GM21723 (cell line): ENCODE measurements at regions not wholly inside any gene's neighbourhood (a gene's known extent, or its start where the extent isn't known, plus 50 kb on each side); places are given as distances from the start of the nearest gene placed in this dataset.
"Not testable (repeated sequence)": the region's sequence is repeated elsewhere in the genome, so short reads cannot be mapped to it uniquely, and the experiment has no call there.

Experiments
- ATAC-seq: cut with Tn5 transposase; IDR thresholded peaks from one replicate; pipeline ENCODE4 v1.9.1; 2021; ENCODE audit warnings: mild to moderate bottlenecking, moderate library complexity; ENCODE audit not compliant: unreplicated experiment

DNA sequence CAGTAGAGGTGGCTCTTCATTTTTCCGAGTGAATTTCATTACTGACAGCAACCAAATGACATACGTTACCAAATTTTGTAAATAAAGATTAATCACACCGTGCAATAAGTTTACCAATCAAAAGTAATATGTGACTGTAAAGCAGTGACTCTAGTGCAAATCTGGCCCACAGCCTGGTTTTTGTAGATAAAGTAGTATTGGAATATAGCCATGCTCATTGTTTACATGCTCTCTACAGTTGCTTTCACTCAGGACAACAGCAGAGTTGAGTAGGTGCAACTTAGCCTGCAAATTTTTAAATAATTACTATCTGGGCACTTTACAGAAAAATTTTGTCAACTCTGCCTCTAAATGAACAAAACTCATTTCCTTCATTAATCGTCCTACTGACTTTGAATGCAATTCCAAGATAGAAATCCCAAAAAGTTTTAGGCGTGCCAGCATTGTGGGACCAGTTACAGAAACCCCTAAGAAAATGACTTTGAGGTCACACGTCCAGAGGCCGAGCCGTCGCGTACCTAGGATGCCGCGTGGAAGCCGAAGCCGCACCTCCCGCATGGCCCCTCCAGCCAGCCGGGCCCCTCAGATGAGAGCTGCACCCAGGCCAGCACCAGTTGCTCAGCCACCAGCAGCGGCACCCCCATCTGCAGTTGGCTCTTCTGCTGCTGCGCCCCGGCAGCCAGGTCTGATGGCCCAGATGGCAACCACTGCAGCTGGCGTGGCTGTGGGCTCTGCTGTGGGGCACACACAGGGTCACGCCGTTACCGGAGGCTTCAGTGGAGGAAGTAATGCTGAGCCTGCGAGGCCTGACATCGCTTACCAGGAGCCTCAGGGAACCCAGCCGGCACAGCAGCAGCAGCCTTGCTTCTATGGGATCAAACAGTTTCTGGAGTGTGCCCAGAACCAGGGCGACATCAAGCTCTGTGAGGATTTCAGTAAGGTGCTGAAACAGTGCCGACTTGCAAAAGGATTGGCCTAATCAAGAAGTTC, 180.7 kb upstream of the TLE4 start:
- ATAC-seq: no peak

DNA sequence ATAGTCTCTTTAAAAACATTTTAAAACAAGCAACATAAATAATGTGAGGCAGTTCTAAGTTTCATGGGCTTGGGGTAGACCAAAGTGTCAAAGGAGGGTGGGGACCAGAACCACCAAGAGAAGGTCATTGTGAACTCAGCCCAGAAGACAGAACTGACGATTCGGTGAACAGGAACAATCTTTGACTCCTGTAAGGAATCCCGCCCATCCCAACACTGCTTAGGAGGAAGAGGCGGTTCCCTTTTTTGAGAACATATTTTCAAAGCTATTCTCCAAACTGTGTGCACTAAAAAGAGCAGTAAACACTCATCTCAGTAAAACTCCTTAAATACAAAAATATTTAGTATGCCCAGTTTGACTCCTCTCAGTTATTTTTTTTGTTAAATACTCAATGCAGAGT, 176.5 kb upstream of the TLE4 start:
- no peak for ATAC-seq

DNA sequence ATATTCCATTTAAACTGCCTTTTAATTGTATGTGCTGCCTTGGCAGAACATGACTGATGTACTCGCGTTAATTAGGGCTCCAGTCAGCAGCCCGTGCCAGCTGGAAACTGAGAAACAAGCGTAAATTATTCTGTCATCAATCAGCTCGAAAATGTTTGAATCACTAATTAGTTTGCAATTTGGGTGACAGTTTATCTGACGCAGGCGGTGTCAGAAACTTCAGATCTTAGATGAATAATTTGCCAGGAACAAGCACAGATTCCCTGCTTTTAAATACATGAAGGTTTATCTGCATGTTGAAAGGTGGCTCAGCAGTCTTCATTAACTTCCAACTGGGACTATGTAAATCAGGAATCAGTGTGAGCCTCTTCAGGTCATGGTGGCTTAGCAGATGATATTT, 176.0 kb upstream of the TLE4 start:
- no peak for ATAC-seq

DNA sequence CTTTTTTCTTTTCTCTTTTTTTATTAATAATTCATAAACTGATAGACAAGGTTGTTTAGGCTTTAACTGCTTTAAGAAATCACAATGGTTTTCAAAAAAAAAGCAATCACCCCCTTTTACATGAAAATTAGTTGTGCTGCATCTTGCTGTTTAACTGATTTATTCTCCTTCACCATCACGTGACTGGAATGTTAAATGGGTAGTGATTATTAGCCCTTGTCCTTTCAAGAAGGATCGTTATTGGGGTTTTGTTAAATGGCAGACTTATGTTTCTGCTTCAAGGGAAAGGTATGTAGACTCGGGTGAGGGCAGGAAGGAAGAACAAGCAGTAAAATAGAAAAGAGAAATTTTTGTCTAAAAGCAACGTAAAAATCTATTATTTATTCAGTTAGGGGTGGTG, 175.6 kb upstream of the TLE4 start:
- ATAC-seq: no peak

DNA sequence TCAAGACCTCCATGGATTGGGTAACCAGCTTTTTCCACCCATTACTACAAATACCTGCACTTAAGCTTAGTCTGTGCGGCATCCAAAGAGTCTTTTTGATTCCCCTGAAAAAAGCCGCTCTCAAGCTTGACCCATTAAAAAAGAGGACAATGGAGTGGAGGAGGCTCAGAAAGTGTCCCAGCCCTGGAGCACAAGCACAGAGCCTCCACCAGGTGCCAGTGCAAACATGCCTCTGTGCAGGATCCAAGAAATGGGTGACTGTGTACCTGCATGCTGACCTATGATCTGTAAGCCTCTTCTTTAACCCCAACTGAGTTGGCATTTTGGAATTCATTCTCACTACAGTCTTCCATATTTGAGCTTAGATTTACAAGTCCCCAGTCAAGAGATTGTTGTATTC, 168.3 kb upstream of the TLE4 start:
- ATAC-seq: no peak

DNA sequence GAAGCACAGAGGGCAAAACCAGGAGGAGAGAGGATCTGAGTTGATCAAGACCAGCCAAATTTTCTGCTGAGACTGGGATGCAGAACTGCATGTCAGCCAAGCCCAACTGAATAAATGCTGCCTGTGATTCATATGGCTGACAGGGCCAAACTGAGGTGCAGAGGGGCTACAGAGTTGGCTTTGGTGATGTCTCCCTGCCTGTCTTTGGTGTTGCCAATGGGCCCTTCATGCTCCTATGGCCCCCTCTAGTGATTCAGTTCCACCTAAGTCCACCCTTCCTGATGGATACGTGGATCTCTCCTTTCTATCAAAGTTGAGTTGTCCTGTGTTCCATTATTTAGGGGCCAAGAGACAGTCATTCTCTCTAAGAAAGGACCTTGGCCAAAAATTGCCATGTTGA, 163.6 kb upstream of the TLE4 start:
- ATAC-seq: no peak

DNA sequence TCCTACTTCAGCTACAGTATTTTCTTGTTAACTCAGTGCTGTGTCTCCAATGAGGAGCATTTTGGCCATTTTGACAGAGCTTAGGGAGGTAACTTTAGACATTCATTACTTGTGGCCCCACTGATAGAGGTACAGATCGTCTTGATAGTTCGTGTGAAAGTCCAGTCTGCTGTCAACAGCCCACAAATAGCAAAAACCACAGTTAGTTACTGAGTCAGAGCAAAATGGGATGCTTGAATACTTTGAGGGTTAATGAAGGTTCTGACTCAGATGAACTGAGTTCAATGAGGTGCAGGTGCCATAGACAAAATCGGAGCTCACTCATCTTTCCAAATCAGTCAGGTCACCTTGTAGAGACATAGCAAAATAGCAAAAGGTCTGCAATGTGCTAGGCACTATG, 163.1 kb upstream of the TLE4 start:
- ATAC-seq: no peak

DNA sequence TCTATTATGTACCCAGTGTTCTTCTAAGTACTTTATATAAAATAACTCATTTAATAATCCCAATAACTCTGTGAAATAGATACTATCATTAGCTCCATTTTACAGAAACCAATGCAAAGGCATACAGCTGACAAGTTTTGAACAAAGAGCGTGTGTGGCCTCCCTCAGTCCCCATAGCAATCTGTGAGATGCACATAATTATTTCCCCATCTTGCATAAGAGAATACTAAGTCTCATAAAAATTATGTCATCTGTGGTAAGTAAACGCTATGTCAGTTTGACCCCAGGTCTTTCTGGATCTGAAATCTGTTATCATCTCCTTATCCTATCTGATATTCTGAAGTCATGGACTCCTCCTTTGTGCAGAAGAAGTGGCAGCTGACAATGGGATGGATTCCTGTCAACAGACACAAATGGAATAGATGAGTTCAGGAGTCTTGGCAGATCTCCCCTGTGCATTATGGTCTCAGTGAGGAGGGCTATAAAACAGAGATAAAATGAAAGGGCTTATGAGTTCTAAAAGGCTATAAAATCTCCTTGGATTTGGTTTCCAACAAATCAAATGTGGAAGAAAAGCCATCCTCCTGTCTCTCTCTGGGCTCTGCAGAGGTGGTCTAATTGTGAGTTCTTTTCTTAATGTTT, 162.5 kb upstream of the TLE4 start:
- ATAC-seq: no peak

DNA sequence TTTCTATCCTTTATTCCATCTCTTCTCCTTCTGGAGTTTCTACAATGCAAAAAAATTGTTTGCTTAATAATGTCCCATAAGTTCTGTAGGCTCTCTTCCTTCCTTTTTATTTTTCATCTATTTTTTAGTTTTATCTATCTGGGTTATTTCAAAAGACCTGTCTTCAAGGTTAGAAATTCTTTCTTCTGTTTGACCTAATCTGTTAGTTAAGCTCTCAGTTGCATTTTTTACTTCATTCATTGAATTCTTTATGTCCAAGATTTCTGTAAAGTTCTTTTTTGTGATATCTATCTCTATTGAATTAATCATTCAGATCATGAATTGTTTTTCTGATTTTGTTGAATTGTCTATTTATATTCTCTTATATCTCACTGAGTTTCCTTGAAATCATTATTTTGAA, 145.9 kb upstream of the TLE4 start:
- no peak for ATAC-seq

DNA sequence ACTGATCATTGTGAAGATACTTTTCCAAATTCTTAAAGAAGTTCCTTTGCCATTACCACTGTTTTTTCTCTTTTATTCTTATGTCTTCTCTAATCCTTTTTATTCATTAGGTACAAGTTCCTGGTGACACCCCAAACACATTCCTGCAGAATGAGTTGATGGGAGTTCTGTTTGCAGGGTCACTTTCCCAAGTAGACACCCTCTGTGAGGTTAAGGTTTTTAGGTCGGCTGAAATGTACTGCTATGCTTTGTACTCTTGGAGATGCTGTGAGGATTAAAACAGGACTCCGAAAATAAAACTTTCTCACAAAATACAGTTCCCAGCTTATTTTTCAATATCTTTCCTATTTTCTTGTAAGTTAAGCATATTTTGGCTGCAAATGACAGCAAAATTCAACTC, 143.3 kb upstream of the TLE4 start:
- ATAC-seq: no peak

DNA sequence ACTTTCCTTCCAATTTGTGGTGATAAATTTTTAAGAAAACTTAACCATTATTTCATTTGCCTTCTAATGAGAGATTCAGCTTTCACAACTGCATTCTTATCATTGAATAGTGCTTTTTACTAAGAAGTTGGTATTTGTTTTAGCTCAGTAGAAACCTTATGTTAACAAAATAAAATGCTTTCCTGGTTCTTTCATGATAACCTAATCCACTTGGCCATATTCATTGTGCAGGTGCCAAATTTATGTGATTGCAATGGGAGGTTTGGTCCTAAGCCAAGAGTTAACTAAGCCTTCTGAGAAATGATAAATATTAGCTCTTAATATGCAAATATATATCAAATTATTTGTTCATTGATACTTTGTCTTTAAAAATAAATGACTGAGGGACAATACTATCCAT, 141.1 kb upstream of the TLE4 start:
- no peak for ATAC-seq

DNA sequence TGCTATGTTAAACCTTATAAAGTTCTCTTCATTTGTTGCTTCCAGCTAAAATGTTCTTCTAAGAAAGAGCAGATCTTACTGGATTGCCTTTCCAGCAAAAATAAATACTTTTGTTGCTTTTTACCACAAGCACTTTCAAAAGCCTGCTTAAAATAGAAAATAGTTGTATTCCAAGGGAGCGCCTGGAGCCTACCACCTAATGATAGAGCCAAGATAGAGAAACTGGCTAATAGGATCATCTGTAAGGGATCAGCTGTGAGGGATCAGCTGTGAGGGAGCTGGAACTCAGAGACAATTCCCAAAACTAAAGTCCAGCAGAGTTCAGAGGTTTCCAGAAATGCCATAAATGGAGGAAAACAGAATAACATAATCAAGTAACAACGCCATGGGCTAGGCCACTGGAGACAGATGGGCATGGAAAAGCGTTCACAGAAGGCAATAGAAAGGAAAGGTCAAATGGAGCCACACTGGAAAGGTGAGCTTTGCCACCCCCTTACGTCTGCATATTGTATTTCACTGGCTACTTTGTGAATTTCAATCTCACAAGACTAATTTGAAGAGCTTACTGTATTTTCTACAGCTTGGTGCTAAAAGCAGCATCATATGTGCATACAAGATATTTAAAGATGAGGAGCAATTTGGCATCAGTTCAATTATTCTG, 140.6 kb upstream of the TLE4 start:
- no peak for ATAC-seq

DNA sequence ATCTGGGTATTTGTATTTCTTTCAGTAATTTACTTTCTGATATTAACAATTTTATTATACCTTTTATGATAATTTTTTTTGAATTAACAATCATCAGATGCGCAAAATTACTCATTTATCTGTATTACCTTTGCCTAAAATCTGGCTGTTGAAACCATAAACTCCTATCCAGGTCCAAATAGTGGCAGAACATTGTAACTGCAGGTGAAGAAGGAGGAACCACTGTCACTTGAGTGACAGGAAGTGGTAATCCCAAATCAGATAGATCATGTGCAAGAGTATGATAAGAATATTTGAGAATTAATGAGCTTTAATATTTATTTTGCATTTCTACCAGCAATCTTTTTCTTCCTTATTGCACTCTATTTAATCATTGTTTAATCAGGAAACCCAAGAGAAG, 139.3 kb upstream of the TLE4 start:
- ATAC-seq: no peak

DNA sequence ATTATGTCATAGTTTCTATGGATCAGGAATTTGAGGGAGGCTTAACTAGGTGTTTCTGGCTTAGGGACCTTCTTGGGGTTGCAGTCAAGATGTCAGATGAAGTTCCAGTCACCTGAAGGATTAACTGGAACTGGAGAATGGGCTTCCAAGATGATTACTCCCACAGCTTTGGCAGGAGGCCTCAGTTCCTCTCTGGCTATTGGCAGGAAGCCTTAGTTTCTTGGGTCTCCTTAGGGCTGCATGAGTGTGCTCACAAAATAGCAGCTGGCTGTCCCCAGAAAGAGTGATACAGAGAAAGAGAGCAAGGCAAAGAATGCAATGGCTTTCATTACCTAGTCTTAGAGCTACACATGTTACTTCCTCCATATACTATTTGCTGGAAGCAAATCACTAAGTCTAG, 138.1 kb upstream of the TLE4 start:
- no peak for ATAC-seq

DNA sequence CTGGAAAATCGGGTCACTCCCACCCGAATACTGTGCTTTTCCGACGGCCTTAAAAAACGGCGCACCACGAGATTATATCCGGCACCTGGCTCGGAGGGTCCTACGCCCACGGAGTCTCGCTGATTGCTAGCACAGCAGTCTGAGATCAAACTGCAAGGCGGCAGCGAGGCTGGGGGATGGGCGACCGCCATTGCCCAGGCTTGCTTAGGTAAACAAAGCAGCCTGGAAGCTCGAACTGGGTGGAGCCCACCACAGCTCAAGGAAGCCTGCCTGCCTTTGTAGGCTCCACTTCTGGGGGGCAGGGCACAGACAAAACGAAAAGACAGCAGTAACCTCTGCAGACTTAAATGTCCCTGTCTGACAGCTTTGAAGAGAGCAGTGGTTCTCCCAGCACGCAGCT, 132.5 kb upstream of the TLE4 start:
- not testable (repeated sequence) for ATAC-seq

DNA sequence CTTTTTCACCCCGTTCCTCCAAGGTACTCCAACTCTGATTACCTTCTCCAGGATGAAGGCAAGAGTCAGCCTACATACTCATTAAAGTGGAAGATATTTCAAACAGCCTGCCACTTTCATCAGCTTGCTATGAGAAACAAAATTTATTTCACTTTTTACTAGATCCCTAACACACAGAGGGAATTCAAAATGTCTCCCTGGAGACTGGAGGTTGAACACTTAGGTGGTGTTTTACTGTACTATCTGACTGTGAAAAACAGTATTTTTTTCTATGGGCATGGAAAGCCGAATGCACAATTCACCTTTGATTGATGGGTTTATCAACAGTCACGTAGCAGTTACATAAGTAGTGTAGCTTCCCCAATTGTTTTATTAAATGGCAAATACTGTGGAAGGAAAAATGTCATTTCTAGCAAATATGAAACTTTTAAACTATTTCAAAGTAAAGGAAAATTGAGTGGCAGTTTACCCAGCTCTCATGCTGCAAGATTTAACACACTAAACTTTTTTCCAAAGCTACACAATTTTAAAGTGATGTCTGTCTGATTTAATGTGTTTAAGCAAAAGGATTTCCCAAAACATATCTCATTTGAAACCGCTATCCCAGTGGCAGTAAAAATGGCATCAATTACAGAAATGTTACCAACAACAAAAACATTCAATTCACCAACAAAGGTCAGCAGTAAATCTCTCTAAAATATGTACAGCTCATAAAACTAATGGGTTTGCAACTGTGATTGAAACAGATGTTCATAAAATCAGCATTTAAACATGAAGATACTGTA, 125.0 kb upstream of the TLE4 start:
- no peak for ATAC-seq

DNA sequence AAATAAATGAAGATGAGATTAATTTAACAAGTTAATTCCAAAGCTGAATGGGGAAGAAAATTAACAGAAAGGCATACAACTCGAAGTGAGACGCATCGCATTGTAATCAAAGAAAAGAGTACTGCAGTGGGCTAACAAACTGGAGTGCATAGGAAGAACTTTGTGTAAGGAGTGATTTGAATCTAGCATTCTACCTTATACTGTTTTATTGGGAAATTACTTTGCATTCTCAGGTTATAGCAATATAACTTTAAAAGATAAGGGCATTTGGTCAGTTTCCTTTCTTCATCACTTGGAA, 124.5 kb upstream of the TLE4 start:
- ATAC-seq: no peak

DNA sequence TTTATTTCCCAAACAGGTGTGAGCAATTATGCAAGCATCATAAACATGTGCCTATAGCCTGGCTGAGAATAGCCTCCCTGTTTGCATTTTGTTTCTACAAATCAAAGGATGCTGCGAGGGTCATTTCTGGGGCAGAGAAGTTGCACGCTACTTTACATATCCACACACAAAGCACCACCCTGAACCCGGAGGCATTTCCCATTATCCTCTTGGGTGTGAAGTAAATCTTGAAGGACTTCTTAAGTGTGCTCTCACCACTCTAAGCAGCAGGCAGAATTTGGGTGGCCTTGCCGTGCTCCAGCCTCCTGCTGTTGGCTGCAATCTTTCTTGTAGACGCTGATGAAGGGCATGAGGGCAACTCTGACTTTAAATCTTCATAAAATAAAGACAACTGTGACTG, 124.0 kb upstream of the TLE4 start:
- no peak for ATAC-seq

DNA sequence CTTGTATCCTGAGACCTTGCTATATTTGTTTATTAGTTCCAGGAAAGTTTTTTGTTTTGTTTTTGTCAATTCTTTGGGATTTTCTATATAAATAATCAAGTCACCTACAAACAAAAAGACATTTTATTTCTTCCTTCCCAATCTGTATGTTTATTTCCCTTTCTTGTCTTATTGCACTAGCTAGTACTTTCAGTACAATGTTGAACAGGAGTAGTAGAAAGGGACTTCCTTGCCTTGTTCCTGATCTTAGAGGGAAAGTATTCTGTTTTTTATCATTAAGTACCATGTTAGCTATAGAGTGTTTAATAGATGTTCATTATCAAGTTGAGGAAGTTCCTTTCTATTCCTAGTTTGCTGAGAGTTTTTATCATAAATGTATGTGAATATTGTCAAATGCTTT, 119.5 kb upstream of the TLE4 start:
- ATAC-seq: no peak

DNA sequence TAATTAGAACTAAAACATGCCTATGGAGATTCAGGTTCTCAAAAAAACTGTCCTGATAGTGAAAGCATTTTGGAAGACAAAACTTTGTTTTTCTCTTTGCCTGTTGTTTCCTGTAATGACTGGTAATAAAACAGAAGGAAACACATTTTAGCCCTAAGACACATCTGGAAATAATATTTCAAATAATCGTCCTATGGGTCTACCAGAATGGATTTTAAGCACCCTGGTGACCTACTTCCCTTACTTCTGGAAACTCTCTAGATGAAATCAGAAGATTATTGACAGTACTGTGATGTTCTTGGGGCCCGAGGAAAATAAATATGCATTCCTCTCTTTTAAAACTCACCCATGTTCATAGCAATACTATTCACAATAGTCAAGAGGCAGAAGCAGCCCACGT, 110.1 kb upstream of the TLE4 start:
- ATAC-seq: no peak

DNA sequence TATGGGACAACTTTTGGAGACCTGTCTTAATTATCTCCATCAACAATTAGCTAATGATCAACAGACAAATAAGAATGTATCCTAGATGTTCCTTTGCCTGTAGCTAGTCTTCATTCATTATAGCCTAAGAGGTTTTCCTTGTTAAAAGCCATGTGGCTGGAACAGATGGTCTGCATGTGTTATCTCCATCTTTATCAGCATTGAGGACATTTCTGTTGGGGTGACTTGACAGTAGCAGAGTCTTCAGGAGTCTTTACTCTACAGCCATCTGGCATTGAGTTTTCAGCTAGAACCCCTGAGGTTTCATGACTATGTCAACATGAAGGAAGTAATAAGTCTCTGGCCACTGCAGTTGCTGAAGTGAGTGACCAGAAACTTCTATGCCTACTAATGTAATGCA, 106.6 kb upstream of the TLE4 start:
- no peak for ATAC-seq
